ENCODE measurements at regions not wholly inside any gene's neighbourhood (a gene's known extent, or its start where the extent isn't known, plus 50 kb on each side); places are given as distances from the start of the nearest gene placed in this dataset.

DNA sequence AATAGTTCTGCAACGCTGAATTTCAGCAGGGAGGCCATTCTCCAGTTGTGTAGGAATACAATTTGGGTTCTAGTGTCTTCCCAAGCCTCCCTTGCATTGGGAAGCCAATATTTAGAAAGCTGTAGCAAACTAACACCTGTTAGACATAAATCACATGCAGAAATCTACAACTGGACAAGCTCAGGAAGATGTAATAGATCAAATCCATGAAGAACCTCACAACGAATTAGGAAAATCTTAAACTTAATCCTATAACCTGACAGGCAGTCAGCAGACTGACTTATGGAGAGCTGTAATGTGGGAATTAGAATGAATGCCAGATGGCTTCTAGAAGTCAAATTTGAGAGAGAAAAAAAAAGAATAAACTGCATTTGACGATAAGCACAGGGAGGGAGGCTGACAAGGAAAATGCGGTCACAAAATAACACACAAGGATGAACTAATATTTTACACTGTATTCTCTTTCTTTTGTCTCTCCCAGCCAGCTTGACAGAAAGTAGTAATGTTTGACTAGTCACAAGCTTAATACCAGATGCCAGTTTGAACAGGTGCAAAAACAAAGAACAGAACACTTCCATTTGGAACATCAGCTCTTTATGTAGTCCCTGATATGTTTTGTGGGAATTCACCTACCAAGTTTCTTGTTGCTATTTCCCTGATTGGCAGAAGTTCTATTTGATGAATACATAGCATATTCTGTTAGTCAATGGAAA lies 50.8 kb upstream of the FANCL start:
- no peak for DNase-seq (ENCODE audit: low spot score)
